Glutamatergic neuron (in vitro differentiated cells): ENCODE measurements at regions not wholly inside any gene's neighbourhood (a gene's known extent, or its start where the extent isn't known, plus 50 kb on each side); places are given as distances from the start of the nearest gene placed in this dataset.

Source experiments
- DNase-seq: peaks from one replicate; pipeline ENCODE4 v3.0.0; 2022
- H3K27ac Mint-ChIP-seq: one replicate; pipeline ENCODE4 v1.8.0; 2020; ENCODE audit warnings: mild to moderate bottlenecking, mixed read lengths, inconsistent platforms; ENCODE audit not compliant: unreplicated experiment
- H3K27me3 Mint-ChIP-seq: one replicate; pipeline ENCODE4 v1.8.0; 2020; ENCODE audit warnings: mild to moderate bottlenecking, moderate library complexity, mixed read lengths, inconsistent platforms; ENCODE audit not compliant: unreplicated experiment
- H3K36me3 Mint-ChIP-seq: one replicate; pipeline ENCODE4 v1.8.0; 2020; ENCODE audit warnings: mild to moderate bottlenecking, mixed read lengths, inconsistent platforms; ENCODE audit not compliant: unreplicated experiment
- H3K4me1 Mint-ChIP-seq: one replicate; pipeline ENCODE4 v1.8.0; 2020; ENCODE audit warnings: mild to moderate bottlenecking, low read depth, mixed read lengths, inconsistent platforms; ENCODE audit not compliant: unreplicated experiment
- H3K4me3 Mint-ChIP-seq: one replicate; pipeline ENCODE4 v1.8.0; 2020; ENCODE audit warnings: mild to moderate bottlenecking, mixed read lengths, inconsistent platforms; ENCODE audit not compliant: unreplicated experiment
- H3K9me3 Mint-ChIP-seq: one replicate; pipeline ENCODE4 v1.8.0; 2020; ENCODE audit warnings: mild to moderate bottlenecking, moderate library complexity, mixed read lengths, inconsistent platforms; ENCODE audit not compliant: unreplicated experiment
- CTCF ChIP-seq: fragments of 200-600 bp; sonication (generic); IDR thresholded peaks from one replicate; pipeline ENCODE4 v1.5.0; 2021; ENCODE audit not compliant: partially characterized antibody, unreplicated experiment

GRCh38 chr21:32102426-32102825 lies 176.4 kb downstream of the MIS18A start:
- peaks cover 17% of the 10 kb centered on the region for H3K4me1 Mint-ChIP-seq
- peaks cover 4% of the 10 kb centered on the region for H3K27me3 Mint-ChIP-seq
- no peak for TF ChIP-seq CTCF
- peaks cover 8% of the 10 kb centered on the region for H3K36me3 Mint-ChIP-seq
- H3K4me3 Mint-ChIP-seq: no peak overlapping the region
- H3K27ac Mint-ChIP-seq: no peak overlapping the region
- H3K9me3 Mint-ChIP-seq: peaks cover 2% of the 10 kb centered on the region
- DNase-seq: no peak

GRCh38 chr21:32101277-32101676 lies 177.6 kb downstream of the MIS18A start:
- Mint-ChIP-seq H3K9me3 (peaks cover 2% of the 10 kb centered on the region), H3K27me3 (peaks cover 4% of the 10 kb centered on the region), H3K4me1 (peaks cover 19% of the 10 kb centered on the region), H3K27ac (peak overlapping the region; percentile 46), H3K4me3 (peak overlapping the region; percentile 10), H3K36me3 (no peaks in the 10 kb centered on the region)
- DNase-seq: no peak
- no peak for TF ChIP-seq CTCF

- no peak overlapping the region for H3K4me3 Mint-ChIP-seq
- no peaks in the 10 kb centered on the region for H3K36me3 Mint-ChIP-seq
- H3K27me3 Mint-ChIP-seq: peaks cover 4% of the 10 kb centered on the region
- DNase-seq: no peak
- no peak for TF ChIP-seq CTCF
- H3K27ac Mint-ChIP-seq: no peak overlapping the region
- peaks cover 2% of the 10 kb centered on the region for H3K9me3 Mint-ChIP-seq
- H3K4me1 Mint-ChIP-seq: peaks cover 19% of the 10 kb centered on the region
These were observed 178.4 kb downstream of the MIS18A start for GRCh38 chr21:32100423-32100822.

- Mint-ChIP-seq H3K4me3 (no peak overlapping the region), H3K36me3 (peaks cover 4% of the 10 kb centered on the region), H3K27me3 (peaks cover 8% of the 10 kb centered on the region), H3K9me3 (peaks cover 2% of the 10 kb centered on the region), H3K27ac (no peak overlapping the region), H3K4me1 (peaks cover 19% of the 10 kb centered on the region)
- no peak for TF ChIP-seq CTCF
- DNase-seq: no peak
These were observed 178.9 kb downstream of the MIS18A start for GRCh38 chr21:32099812-32100416.

GRCh38 chr21:32096411-32096810 lies 182.4 kb downstream of the MIS18A start:
- peaks cover 11% of the 10 kb centered on the region for H3K36me3 Mint-ChIP-seq
- no peak overlapping the region for H3K4me3 Mint-ChIP-seq
- peaks cover 4% of the 10 kb centered on the region for H3K9me3 Mint-ChIP-seq
- peaks cover 9% of the 10 kb centered on the region for H3K27me3 Mint-ChIP-seq
- peaks cover 14% of the 10 kb centered on the region for H3K4me1 Mint-ChIP-seq
- no peak overlapping the region for H3K27ac Mint-ChIP-seq
- no peak for DNase-seq
- peak; percentile 40 for TF ChIP-seq CTCF
